Tibial artery (tissue), 4 donors: ENCODE measurements at regions not wholly inside any gene's neighbourhood (a gene's known extent, or its start where the extent isn't known, plus 50 kb on each side); places are given as distances from the start of the nearest gene placed in this dataset.

Source experiments
- DNase-seq, 2 donors: peaks; one replicate each; pipeline ENCODE4 v3.0.0-alpha.2; 2019
- H3K27ac ChIP-seq, 2 donors: fragments of 200-600 bp; sonication (generic) in 1 of 2; 1 replicate in 1 of 2; 2 replicates in 1 of 2; pipeline ENCODE4 v1.5.1; 2018 to 2019; ENCODE audit warnings: mild to moderate bottlenecking in 1 of 2
- H3K27me3 ChIP-seq, 2 donors: fragments of 200-600 bp; sonication (generic) in 1 of 2; one replicate each; pipeline versions ENCODE4 v1.5.1 to v1.6.0; 2016 to 2019
- H3K36me3 ChIP-seq, 3 donors: fragments of 200-600 bp; sonication (generic) in 2 of 3; one replicate each; pipeline ENCODE4 v1.5.1; 2016 to 2019; ENCODE audit warnings: mild to moderate bottlenecking in 2 of 3
- H3K4me1 ChIP-seq, 4 donors: fragments of 200-600 bp; sonication (generic) in 2 of 4; 1 replicate in 3 of 4; 2 replicates in 1 of 4; pipeline ENCODE4 v1.5.1; 2016 to 2019
- H3K4me3 ChIP-seq, 2 donors: fragments of 200-600 bp; sonication (generic) in 1 of 2; 1 replicate in 1 of 2; 2 replicates in 1 of 2; pipeline ENCODE4 v1.5.1; 2018 to 2019; ENCODE audit warnings: mild to moderate bottlenecking in 2 of 2
- H3K9me3 ChIP-seq, 3 donors: fragments of 200-600 bp; sonication (generic) in 1 of 3; one replicate each; pipeline ENCODE4 v1.5.1; 2016 to 2019
- intact Hi-C: fragments of 100-400 bp; cut with DNase I; formaldehyde crosslinking; loops from one replicate; pipeline ENCODE4 v1.15.0; 2023; ENCODE audit warnings: low total_unique reads
- TF ChIP-seq, protein P1 (sequence below), 2 experiments: fragments of 200-600 bp in 1 of 2; fragments of 450-650 bp in 1 of 2; IDR thresholded peaks; one replicate each; pipeline ENCODE4 v1.5.1; 2017 to 2019; ENCODE audit warnings: antibody characterized with exemption in 2 of 2, mild to moderate bottlenecking in 1 of 2, moderate library complexity in 1 of 2

GRCh38 chr13:76053181-76053580 is 417.1 kb downstream of the LMO7 start:
- Histone ChIP-seq H3K4me3 (no peak overlapping the region), H3K36me3 (no peaks in the 10 kb centered on the region), H3K27me3 (no peaks in the 10 kb centered on the region), H3K4me1 (no peaks in the 10 kb centered on the region), H3K9me3 (no peaks in the 10 kb centered on the region), H3K27ac (no peak overlapping the region)
- TF ChIP-seq, protein P1, sequence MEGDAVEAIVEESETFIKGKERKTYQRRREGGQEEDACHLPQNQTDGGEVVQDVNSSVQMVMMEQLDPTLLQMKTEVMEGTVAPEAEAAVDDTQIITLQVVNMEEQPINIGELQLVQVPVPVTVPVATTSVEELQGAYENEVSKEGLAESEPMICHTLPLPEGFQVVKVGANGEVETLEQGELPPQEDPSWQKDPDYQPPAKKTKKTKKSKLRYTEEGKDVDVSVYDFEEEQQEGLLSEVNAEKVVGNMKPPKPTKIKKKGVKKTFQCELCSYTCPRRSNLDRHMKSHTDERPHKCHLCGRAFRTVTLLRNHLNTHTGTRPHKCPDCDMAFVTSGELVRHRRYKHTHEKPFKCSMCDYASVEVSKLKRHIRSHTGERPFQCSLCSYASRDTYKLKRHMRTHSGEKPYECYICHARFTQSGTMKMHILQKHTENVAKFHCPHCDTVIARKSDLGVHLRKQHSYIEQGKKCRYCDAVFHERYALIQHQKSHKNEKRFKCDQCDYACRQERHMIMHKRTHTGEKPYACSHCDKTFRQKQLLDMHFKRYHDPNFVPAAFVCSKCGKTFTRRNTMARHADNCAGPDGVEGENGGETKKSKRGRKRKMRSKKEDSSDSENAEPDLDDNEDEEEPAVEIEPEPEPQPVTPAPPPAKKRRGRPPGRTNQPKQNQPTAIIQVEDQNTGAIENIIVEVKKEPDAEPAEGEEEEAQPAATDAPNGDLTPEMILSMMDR (IDR thresholded peaks at IDR 0.05): no peak
- no peak for DNase-seq
- intact Hi-C loops: no loop called here

- intact Hi-C loops: no loop called here
Measured at GRCh38 chr13:76049376-76049746, 413.2 kb downstream of the LMO7 start.

DNA sequence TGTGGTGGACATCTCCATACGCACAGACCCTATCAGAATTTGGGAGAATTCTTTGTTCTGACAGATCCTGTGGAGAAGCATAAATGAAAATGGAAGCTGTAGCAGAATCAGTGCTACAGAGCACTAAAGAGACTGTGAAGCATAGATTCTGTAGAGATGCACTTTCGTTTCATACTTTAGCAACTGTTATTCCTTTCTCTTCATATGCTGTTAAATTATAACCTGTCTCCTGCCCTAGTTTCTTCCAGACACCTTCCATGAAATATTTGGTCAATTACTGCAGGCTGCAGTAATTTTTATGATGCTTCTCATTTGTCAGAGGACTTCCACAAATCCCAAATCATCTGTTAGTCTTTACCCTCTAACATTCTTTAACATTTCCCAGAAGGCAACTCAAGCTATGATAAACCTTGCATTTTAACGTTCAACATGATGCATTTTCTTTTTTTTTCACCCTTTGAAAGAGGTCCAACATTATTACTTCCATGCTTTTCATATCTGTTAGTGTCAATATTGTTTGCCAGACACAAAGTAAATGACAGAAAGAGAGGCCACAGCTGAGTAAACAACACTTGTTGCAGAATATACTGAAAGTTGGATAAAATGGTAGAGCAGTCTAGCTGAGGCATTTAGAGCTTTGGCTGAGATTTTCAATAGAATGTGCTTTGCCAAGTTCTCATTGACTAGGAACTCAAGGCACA is 412.7 kb downstream of the LMO7 start:
- Histone ChIP-seq H3K4me1 (no peaks in the 10 kb centered on the region), H3K36me3 (no peaks in the 10 kb centered on the region), H3K9me3 (no peaks in the 10 kb centered on the region), H3K27ac (no peak overlapping the region), H3K27me3 (no peaks in the 10 kb centered on the region), H3K4me3 (no peak overlapping the region)
- intact Hi-C loops: no loop called here
- TF ChIP-seq, protein P1 (IDR thresholded peaks at IDR 0.05): no peak
- no peak for DNase-seq

More at GRCh38 chr13:76049376-76049746, 413.2 kb downstream of the LMO7 start:
- no peaks in the 10 kb centered on the region for H3K4me1 ChIP-seq
- TF ChIP-seq, protein P1 (IDR thresholded peaks at IDR 0.05): no peak
- H3K4me3 ChIP-seq: no peak overlapping the region
- no peak for DNase-seq
- no peaks in the 10 kb centered on the region for H3K36me3 ChIP-seq
- H3K27me3 ChIP-seq: no peaks in the 10 kb centered on the region
- H3K27ac ChIP-seq: no peak overlapping the region
- no peaks in the 10 kb centered on the region for H3K9me3 ChIP-seq

GRCh38 chr13:76048131-76048530 is 412.0 kb downstream of the LMO7 start:
- Histone ChIP-seq H3K27ac (no peak overlapping the region), H3K36me3 (no peaks in the 10 kb centered on the region), H3K4me3 (no peak overlapping the region), H3K27me3 (no peaks in the 10 kb centered on the region), H3K4me1 (no peaks in the 10 kb centered on the region), H3K9me3 (no peaks in the 10 kb centered on the region)
- TF ChIP-seq, protein P1 (IDR thresholded peaks at IDR 0.05): no peak
- no peak for DNase-seq
- intact Hi-C loops: no loop called here

DNA sequence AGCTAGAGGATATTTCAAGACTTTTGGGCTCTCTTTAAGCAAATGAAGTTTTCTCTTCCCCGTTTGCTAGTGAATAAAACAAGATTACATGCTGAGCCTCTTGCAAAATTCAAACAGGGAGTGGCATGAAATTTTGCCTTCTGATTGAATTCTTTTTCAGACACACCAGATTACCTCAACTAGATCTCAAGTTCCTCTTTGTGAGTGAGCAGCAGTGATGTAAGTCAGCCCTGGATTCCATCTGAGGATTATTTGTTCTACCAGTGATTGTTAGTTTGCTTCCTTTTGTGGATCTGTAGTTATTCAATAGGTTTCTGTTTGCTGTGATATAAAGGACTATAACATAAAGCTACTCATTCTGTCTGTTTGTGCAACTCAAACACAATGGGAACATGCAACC is 407.7 kb downstream of the LMO7 start:
- Histone ChIP-seq H3K36me3 (no peaks in the 10 kb centered on the region), H3K4me1 (no peaks in the 10 kb centered on the region), H3K4me3 (no peak overlapping the region), H3K27ac (no peak overlapping the region), H3K9me3 (no peaks in the 10 kb centered on the region), H3K27me3 (no peaks in the 10 kb centered on the region)
- no peak for DNase-seq
- intact Hi-C loops: no loop called here
- TF ChIP-seq, protein P1 (IDR thresholded peaks at IDR 0.05): no peak
